GM19397 (cell line): ENCODE measurements at regions not wholly inside any gene's neighbourhood (a gene's known extent, or its start where the extent isn't known, plus 50 kb on each side); places are given as distances from the start of the nearest gene placed in this dataset.
"Not testable (repeated sequence)": the region's sequence is repeated elsewhere in the genome, so short reads cannot be mapped to it uniquely, and the experiment has no call there.

ENCODE experiments used
- ATAC-seq: cut with Tn5 transposase; IDR thresholded peaks from one replicate; pipeline ENCODE4 v1.9.1; 2021; ENCODE audit warnings: mild to moderate bottlenecking, moderate library complexity; ENCODE audit not compliant: unreplicated experiment

DNA sequence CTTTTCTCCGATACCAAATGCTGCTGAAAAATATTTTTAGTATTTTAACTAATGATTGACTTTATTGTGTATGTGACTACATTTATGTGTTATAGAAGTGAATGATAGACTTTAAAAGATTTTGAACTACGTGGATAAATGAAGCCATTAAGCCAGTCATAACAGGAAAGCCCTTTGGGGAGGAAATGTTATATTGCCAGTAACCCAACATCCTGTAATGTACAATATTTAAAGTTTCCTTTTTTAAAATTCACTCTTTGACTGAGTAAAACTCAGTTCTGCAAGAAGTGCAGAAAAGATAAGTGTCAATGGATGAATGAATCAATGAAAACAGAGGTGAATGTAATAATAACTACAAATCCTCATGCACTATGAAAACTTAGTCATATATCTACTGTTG is 102.6 kb upstream of the TLE4 start:
- ATAC-seq = no peak

DNA sequence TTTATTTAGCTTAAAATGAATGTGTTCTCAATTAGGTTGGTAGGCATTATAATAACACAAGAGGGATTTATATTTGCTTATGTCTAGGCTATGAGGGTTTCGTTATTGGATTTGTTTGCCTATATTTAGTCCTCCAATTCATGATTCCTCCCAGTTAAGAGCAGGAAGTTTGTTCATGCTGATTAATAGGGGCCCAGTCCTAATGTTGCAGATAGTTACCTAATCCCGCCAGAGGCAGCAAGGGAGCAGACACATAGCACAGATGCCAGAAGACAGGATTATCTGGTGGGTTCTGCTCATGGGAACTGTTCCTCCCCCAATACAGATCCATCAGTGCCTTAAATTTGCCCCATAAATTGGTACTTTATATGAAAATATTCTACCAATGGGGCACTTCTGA is 100.8 kb upstream of the TLE4 start:
- ATAC-seq = no peak

DNA sequence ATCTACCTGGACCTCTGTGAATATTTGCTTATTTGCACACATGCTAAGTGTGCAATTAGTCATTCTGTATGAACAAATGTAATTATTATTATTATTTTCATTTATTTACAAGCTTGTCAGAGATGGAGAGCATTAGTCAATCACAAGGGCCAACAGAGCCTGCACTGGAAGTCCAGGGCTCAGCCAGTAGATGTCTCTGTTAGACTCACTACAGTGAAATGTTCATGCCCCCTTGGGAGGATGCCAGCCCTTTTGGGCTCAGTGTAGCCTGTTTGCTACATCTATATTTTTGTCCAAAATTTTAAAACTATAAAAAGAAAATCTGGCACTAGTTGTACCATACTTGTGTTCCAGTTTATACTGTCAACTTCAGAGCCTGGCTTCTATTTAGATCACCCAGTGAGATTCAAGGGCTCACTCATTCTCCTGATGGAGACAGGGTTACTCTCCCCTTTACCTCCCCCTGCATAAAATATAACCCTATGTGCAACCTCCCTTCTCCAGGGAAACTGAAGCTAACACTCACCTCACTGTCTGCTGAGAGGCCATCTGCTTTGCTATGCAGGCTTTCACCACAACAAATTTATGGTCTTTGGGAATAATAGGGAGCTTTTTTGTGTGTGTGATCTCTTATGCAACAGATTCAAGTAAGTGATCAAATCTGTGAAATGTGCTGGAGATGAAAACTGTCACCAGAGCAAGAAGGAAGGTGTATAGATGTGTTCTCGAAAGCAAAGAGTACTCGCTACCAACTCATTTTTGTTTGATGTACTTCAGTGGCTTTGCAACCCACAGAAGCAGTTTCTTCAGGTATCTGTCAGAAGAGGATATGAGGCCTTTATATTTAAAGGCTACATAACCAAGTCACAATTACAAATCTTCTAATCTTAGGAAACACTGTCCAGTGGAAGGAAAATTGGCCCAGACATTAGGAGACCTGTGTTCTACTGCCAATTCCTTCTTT is 99.9 kb upstream of the TLE4 start:
- no peak for ATAC-seq

DNA sequence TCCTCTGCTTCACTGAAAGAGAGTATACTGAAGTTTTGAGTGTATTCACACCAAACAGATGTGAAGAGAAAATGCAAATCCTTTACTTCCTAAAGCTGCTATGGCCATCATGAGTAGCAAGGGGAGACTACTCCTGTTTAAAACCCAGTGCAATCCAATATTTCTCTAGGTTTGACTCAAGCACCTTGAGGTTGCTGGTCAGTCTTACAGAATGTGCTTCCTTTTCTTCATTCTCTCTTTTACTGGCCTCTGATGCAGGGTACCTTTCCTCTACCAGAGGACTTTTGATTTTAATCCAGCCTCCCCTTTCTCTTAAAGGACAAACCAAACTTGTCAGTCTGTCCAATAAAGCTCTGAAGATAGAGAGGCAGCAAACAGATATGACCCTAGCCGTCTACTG is 98.1 kb upstream of the TLE4 start:
- ATAC-seq = no peak

DNA sequence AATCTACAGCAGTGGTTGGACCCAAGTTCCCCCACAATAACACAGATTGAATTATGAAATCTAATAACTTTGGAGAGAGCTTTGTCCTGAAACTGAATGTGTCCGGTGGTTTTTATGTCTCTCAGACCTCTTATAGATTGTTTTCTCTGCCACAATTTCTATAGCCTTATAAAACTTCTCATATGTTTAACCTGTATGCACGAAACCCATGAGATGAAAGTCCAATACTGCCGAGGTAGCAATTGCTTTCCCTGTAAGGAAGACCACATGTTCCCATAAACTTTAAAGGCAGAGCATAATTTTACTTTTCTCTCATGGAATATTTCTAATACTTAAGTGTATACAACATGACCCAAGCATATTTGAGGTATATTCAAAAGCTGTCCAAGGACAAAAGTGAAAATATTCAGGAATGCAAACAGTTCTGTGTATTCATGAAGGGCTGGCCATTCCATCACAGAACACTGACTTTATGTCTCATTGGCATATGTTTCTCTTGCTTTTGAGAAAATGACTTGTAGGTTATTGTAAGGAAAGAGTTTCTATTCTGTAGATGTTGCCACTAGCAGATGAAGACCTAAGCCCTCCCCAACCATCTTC is 94.4 kb upstream of the TLE4 start:
- ATAC-seq = no peak

DNA sequence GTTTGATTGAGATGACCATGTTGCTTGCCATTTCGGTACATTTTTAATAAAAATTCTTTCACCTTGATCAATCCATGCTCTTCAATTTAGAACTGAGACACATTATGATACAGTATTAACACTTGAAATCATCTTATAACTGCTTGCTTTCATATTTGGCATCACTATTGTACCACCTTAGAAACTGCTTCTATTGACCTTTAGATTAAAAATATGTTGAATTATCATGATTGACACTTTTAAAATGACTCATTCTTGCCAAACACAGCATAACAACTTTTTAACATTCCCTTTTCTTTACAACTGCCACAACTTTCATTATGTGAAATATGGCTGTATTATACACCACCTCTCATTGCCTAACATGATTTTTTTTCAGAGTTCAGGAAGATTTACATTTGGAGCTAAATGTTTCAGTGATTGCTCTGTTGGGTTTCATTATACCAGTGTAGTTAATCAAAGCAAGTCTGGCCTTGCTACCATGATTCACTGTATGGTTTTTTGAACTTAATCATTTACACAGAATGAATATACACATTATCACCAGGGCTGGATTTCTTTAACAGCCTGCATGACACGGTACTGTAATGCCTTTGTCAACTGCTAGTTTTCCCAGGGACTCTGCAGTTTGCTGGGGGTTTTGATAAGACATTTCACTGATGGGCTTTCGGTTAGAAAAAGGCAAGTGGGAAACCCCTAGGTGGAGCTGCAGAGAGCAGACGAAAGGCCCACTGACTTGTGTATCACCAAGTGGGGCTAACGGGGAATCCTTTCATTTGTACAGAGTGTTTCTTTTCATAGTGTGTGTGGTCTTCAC is 93.6 kb upstream of the TLE4 start:
- no peak for ATAC-seq

DNA sequence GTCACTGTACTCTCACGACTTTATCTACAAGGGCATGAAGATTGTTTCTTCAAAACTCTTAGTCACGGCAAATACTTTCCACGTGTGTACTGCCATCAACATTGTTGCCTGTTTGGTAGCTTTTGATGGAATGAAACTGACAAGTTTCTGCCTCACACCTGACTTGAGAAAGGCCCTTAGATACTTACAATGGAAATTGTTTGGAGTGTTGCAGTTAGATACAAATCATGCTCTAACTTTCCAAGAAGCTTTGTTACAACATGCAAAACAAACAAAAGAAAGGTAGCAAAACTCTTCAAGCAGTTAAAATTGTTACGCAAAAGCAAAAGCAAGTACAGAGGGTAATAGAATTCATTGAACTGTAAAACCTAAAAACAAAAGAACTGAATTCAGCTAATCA is 91.1 kb upstream of the TLE4 start:
- no peak for ATAC-seq

DNA sequence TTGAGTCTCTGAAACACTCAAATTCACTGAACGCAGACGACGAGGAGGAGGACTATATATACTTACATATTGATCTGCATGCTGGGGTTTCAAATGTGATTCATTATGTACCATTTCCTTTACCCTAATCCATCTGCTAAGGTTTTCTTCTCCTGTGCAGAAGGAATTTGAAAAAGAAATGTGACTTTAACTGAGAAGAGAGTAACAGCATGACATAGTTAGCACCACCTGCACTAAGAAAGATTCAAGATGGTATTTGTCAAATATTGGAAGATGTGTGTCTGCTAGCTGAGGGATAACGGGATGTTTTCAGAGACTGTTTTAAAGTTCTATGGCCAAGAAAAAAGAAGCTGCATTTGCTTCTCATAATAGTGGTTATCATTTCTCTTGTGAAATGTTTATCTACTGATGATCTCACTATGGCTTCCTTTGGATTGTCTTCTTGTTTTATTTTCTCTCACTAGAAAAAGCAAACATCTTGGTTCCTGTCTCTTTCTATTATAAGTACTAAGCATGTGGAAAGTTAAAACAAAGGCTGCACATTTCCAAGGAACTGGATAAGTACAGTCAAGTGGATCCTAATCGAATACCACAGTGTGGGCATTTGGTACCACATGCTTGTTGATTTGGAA is 89.8 kb upstream of the TLE4 start:
- ATAC-seq = no peak

DNA sequence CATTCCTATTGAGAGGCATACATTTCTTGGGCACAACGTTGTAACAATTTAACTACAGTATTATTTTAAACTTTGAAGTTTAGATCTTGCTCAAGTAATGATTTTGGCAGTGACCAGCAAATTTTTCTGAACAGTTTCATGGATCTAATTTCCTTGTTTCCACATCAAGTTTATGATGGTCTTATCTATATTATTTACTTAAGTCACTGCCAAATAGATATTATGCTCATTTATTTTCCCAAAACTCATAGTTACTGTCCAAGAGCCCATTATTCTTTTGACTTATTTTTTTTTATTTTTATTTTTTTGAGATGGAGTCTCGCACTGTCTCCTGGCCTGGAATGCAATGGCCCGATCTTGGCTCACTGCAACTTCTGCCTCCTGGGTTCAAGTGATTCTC is 86.5 kb upstream of the TLE4 start:
- no peak for ATAC-seq

DNA sequence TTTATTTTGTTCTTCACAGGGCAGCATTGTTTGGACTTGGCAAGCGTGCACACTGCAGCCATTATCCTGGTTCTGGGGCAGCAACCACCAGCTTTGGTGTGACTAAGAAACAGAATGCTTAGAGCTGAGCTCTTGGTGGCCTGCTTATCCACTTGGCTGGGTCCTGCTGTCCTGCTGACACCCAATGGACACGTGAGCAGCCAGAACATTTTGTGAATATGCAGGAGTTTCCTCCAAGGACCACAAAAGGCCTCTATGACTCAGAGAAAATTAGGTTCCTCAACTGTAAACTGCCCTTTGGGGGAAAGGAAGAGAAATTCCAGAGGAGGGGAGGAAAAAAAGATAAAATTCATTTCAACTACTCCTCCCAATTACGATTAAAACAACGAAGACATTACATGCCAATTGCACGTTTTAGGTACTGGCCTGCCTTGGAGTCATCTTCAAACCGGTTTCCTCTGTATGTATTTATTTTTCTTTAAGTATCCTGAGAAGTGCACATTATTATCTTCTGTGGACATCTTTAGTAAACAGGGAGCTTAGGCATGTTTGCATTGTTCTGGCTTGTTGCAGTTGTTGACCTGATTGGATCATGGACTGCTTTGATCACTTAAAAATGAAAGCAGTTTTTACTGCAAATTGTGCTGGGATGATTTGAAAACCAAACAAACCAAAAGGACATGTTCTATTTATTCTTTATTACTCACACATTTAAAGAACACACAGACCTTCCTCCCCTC is 82.3 kb upstream of the TLE4 start:
- ATAC-seq = no peak

DNA sequence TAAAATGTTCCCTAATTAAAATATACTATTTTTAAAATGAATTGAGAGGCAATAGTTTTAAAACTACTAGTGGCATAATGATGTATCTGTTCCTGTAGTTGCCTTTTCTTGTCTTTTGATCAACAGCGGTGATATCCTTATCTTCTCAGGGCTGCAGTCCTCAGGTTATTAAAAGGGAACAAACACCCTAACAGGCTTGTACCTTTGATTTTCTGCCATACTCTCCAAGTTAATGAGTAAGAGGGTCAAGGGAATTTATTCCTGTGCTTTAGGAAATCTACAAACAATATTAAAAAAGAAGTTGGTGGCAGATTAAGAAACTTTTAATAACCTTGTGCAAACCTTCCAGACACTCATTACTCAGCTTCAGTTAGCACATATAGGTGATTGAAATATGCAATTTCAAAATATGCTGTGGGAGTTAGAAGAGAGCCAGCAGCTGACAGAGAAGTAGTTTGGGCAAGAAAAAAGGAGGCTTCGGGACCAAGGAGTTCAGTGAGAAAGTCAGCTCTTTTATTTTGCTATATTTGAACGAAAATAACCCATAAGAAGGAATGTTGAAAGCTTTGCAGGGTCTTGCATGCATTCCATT is 81.0 kb upstream of the TLE4 start:
- ATAC-seq = no peak

DNA sequence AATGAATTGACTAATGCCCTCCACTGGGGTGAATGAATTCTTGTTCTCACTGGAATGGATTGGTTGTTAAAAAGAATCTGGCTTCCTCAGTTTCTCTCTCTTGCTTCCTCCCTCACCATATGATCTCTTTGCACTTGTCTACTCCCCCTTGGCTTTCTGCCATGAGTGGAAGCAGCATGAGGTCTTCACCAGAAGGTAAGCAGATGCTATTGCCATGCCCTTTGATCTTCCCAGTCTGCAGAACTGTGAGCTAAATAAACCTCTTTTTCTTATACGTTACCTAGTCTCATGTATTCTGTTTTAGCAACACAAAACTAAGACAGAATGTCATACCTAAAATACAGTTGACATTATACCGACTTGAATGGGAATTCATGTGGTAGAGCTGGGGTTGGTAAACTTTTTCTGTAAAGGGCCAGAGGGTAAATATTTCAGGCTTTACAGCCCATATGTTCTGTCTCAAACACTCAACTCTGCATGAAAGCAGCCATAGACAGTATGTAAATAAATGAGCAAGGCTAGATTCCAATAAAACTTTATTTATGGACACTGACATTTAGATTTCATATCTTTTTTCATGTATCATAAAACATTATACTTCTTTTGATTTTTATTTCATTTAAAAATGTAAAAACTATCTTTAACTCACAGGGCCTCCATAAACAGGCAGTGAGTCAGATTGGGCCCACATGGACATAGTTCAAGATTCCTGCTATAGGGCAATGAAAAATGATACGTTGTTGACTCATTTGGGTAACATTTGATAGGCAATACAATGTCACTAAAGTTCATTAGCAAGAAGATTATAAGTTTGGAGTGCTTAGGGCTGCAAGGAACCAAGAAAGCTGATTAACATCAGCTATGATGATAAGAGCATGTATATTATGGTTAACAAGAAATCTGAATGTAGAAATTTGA is 79.4 kb upstream of the TLE4 start:
- no peak for ATAC-seq

DNA sequence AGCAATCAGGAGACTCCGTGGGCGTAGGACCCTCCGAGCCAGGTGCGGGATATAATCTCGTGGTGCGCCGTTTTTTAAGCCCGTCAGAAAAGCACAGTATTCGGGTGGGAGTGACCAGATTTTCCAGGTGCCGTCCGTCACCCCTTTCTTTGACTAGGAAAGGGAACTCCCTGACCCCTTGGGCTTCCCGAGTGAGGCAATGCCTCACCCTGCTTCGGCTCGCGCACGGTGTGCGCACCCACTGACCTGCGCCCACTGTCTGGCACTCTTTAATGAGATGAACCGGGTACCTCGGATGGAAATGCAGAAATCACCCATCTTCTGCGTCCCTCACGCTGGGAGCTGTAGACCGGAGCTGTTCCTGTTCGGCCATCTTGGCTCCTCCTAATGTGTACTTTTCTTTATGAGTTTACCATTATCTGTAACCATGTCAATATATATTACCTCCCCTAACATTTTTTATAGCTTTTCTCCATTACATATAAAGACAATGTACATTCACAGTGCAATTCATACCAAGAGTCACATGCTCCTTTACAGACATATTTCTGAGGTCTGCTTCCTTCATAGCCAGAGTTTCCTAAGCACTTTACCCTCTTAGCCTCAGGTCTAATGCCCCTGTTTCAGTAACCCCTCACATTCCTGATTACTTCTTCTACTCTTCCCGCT is 71.4 kb upstream of the TLE4 start:
- not testable (repeated sequence) for ATAC-seq

DNA sequence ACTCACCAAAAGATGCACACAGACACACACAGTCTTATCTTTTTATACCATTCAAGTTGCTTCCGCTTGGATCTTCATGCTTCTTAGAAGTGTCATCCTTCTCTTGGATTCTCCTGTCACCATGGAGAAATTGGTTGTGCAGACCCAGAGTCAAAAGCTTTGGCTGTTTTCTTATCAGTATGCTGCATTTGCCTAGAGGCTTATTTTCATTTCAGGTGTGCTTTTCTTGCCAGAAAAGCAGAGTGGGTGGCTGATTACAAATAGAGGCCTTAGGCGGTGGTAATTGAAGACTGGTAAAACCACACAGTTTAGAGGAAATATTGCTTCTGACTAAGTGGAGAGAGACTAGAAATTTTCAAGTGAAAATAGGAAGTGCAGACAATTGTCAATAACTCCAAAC is 70.2 kb upstream of the TLE4 start:
- ATAC-seq = no peak

DNA sequence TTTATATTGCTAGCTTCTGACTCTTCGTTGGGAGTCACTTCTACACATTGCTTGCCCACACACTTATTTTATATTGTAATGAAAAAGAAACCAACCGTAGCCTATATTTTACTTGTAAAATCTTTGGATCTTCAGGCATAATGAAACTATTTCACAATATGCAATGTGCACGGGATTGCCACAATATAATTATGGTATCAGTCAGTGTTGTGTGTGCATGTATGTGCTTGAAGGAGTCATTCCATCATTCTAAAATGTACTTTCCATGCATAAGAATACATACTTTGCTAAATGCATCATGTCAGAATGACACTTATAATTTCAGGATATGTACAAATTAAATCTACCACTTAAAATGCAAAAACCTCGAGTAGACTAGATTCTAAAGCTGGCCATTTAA is 64.0 kb upstream of the TLE4 start:
- no peak for ATAC-seq

DNA sequence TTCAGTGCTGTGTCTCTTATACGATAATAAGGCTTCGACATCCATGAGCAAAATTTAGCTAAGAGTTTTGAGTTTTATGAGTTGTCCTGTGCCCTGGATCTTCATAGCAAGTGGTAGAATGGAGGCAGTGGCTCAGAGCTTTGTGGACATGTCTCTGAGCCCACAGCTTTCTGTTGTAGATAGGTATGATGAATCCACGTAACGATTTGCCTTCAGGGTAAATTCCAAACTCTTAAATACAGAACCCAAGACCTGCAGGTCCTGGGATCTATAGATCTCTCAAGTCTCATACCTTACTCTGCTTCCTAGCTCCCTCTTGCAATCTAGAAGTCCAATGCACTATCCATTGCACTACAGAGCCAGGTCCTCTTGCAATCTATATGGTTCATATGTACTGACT is 59.5 kb upstream of the TLE4 start:
- ATAC-seq = no peak
